K562 (cell line): ENCODE measurements at regions not wholly inside any gene's neighbourhood (a gene's known extent, or its start where the extent isn't known, plus 50 kb on each side); places are given as distances from the start of the nearest gene placed in this dataset.

Experiments used
- ATAC-seq: fragments of 200-7000 bp; cut with Tn5 transposase; 3 replicates; pipeline ENCODE4 v1.9.1; 2020; ENCODE audit warnings: moderate library complexity
- BruUV-seq: library from RNA; stranded (reverse); fragments of 400-500 nt; replicated peaks from 2 replicates; lab custom pipeline; 2021; lab: Mats Ljungman, UMichigan
- CTCF ChIA-PET: fragments of 300-600 bp; formaldehyde crosslinking; extraction: SDS; loops from one replicate; lab custom pipeline; 2021; ENCODE audit warnings: low intra/inter-chr PET ratio; lab: Yijun Ruan, JAX
- POLR2A ChIA-PET: fragments of 300-600, 350-650 bp; sonication (Branson Sonifier 250); formaldehyde crosslinking; extraction: SDS; loops from one replicate; lab custom pipeline; 2021; ENCODE audit warnings: antibody characterized with exemption, inconsistent platforms; lab: Yijun Ruan, JAX
- DNase-seq, 4 experiments: peaks; one replicate each; pipeline versions ENCODE4 v3.0.0 to v3.0.0-alpha.2; 2011 to 2018; ENCODE audit warnings: low spot score in 3 of 4, mixed read lengths in 3 of 4; ENCODE audit errors: extremely low read depth in 1 of 4
- FAIRE-seq: peaks from 2 replicates; lab custom pipeline; 2011; peaks lifted over from hg19 to GRCh38; lab: Jason Lieb, UNC
- H2AFZ ChIP-seq: 2 replicates; pipeline ENCODE4 v1.6.0; 2011; ENCODE audit warnings: low read depth, low read length, control low read depth, inconsistent platforms
- H3K27ac ChIP-seq: fragments of 200-600 bp; 3 replicates; pipeline ENCODE4 v1.8.0; 2011; ENCODE audit warnings: low read depth, mild to moderate bottlenecking, control low read depth, inconsistent platforms, low read length, moderate library complexity, mixed read lengths; ENCODE audit errors: extremely low read depth
- H3K27me3 ChIP-seq, 2 experiments: fragments of 300-600 bp in 1 of 2; 2 replicates in 1 of 2; 3 replicates in 1 of 2; pipeline versions ENCODE4 v1.6.0 to v1.8.0; 2011; ENCODE audit warnings: inconsistent platforms in 2 of 2, low read length in 2 of 2, mild to moderate bottlenecking in 1 of 2, mixed read lengths in 1 of 2, moderate library complexity in 1 of 2; ENCODE audit not compliant: control insufficient read depth in 2 of 2, insufficient read depth in 2 of 2
- H3K36me3 ChIP-seq: fragments of 300-600 bp; 3 replicates; pipeline ENCODE4 v1.8.0; 2011; ENCODE audit warnings: mild to moderate bottlenecking, low read length, inconsistent platforms; ENCODE audit not compliant: control insufficient read depth, insufficient read depth
- H3K4me1 ChIP-seq, 2 experiments: fragments of 200-600 bp in 1 of 2; replicated peaks in 1 of 2; 2 replicates in 1 of 2; 3 replicates in 1 of 2; pipeline versions ENCODE4 v1.5.1 to v1.8.0; 2011; ENCODE audit warnings: inconsistent platforms in 2 of 2, low read length in 2 of 2, mild to moderate bottlenecking in 1 of 2, mixed read lengths in 1 of 2, moderate library complexity in 1 of 2; ENCODE audit not compliant: control insufficient read depth in 2 of 2, insufficient read depth in 2 of 2
- H3K4me2 ChIP-seq: 2 replicates; pipeline ENCODE4 v1.6.1; 2011; ENCODE audit warnings: low read length, control low read depth, inconsistent platforms, mixed read lengths; ENCODE audit not compliant: insufficient read depth
- H3K4me3 ChIP-seq: fragments of 200-600 bp; sonication (generic), shearing (Covaris generic); 2 replicates; pipeline ENCODE4 v1.5.1; 2016; ENCODE audit warnings: control low read depth, inconsistent platforms
- H3K79me2 ChIP-seq: fragments of 200-600 bp; 3 replicates; pipeline ENCODE4 v1.8.0; 2011; ENCODE audit warnings: low read length, inconsistent platforms; ENCODE audit not compliant: control insufficient read depth, insufficient read depth
- H3K9ac ChIP-seq, 2 experiments: 2 replicates each; pipeline versions ENCODE4 v1.6.0 to v1.6.1; 2011; ENCODE audit warnings: low read depth in 2 of 2, low read length in 2 of 2, control low read depth in 1 of 2, inconsistent platforms in 1 of 2, mild to moderate bottlenecking in 1 of 2, mixed read lengths in 1 of 2; ENCODE audit not compliant: insufficient read depth in 1 of 2
- H3K9me1 ChIP-seq: one replicate; pipeline ENCODE4 v1.6.0; 2011; ENCODE audit warnings: inconsistent platforms, mild to moderate bottlenecking, low read length, moderate library complexity; ENCODE audit not compliant: control insufficient read depth, insufficient read depth
- H3K9me3 ChIP-seq: replicated peaks from 2 replicates; pipeline ENCODE4 v1.5.1; 2011; ENCODE audit warnings: low read depth, low read length, inconsistent platforms; ENCODE audit not compliant: control insufficient read depth, insufficient read depth
- H4K20me1 ChIP-seq: replicated peaks from 2 replicates; pipeline ENCODE4 v1.6.1; 2011; ENCODE audit warnings: low read length, inconsistent platforms, mixed read lengths; ENCODE audit not compliant: control insufficient read depth, insufficient read depth
- ELK3 ChIP-seq: fragments of 450-650 bp; formaldehyde crosslinking; IDR thresholded peaks from 2 replicates; pipeline ENCODE4 v1.4.0; 2020; ENCODE audit warnings: mild to moderate bottlenecking
- NCOA6 ChIP-seq: fragments of 450-650 bp; IDR thresholded peaks from 2 replicates; pipeline ENCODE4 v1.6.1; 2017; ENCODE audit warnings: mild to moderate bottlenecking
- PRMT5 ChIP-seq: sonication (generic); formaldehyde crosslinking; IDR thresholded peaks from 2 replicates; pipeline ENCODE4 v1.5.0; 2020; ENCODE audit warnings: missing genetic modification reagents
- SAP30 ChIP-seq: fragments of 200-600 bp; sonication (generic); IDR thresholded peaks from 2 replicates; pipeline ENCODE4 v1.6.1; 2012; ENCODE audit warnings: borderline replicate concordance, low read depth, mild to moderate bottlenecking, moderate library complexity, low read length, control low read depth, inconsistent platforms; ENCODE audit not compliant: insufficient read depth, poor library complexity, severe bottlenecking
- SNRNP70 ChIP-seq: fragments of 200-400 bp; formaldehyde crosslinking; optimal IDR thresholded peaks from 2 replicates; pipeline ENCODE3; 2017; ENCODE audit warnings: low read depth, low read length
- UBTF ChIP-seq, 2 experiments: IDR thresholded peaks; 2 replicates each; pipeline ENCODE4 v1.6.1; 2012; ENCODE audit warnings: improper control_type of control experiment in 2 of 2, low read depth in 2 of 2, low read length in 2 of 2, borderline replicate concordance in 1 of 2
- ZNF589 ChIP-seq: fragments of 200-800 bp; sonication (Bioruptor generic); IDR thresholded peaks from 2 replicates; pipeline ENCODE4 v1.6.1; 2016; ENCODE audit warnings: low read depth, missing genetic modification characterization, missing compliant biosample characterization
- WGBS: fragments of 100-300 bp; shearing (Covaris generic); methylation state at CpG from one replicate; pipeline ENCODE4 v1.1.6; 2016; ENCODE audit warnings: low coverage, mixed read lengths; ENCODE audit not compliant: insufficient coverage; ENCODE audit errors: missing lambda C conversion rate; 5-methylcytosine and 5-hydroxymethylcytosine counted together
- in situ Hi-C: fragments of 300-500 bp; cut with MboI; formaldehyde crosslinking; loops from 4 replicates; pipeline ENCODE4 v1.15.0; 2018; ENCODE audit warnings: inconsistent platforms, mixed read lengths
- intact Hi-C: fragments of 100-400 bp; cut with micrococcal nuclease; formaldehyde crosslinking; loops from 2 replicates; pipeline ENCODE4 v1.14.2; 2022
- TF ChIP-seq, protein P1 (sequence below): fragments of 150-350 bp; IDR thresholded peaks from 2 replicates; pipeline ENCODE4 v1.6.1; 2014; ENCODE audit warnings: low read depth, mild to moderate bottlenecking, low read length, borderline replicate concordance
- TF ChIP-seq, protein P2 (sequence below): fragments of 450-650 bp; IDR thresholded peaks from 2 replicates; pipeline ENCODE4 v1.6.1; 2014; ENCODE audit warnings: low read depth, mild to moderate bottlenecking, moderate library complexity, borderline replicate concordance
- TF ChIP-seq, protein P3 (sequence below): fragments of 450-650 bp; IDR thresholded peaks from 2 replicates; pipeline ENCODE4 v1.7.0; 2016; ENCODE audit warnings: borderline replicate concordance

GRCh38 chr4:135365065-135365464, 1163.5 kb upstream of the PABPC4L start (continued):
- TF ChIP-seq ELK3 (CRISPR knock-in tag), result no peak

GRCh38 chr4:135359128-135359527, 1157.5 kb upstream of the PABPC4L start:
- BruUV-seq, result no TSS peak
- Histone ChIP-seq H3K9me3 (no peaks in the 10 kb centered on the region), H3K27ac (no peak overlapping the region), H4K20me1 (no peaks in the 10 kb centered on the region), H3K4me2 (no peak overlapping the region), H3K79me2 (no peaks in the 10 kb centered on the region), H3K9me1 (no peaks in the 10 kb centered on the region), H3K4me1 (no peaks in the 10 kb centered on the region), H3K27me3 (no peaks in the 10 kb centered on the region), H3K36me3 (no peaks in the 10 kb centered on the region), H3K9ac (no peak overlapping the region), H2AFZ (no peak overlapping the region), H3K4me3 (no peak overlapping the region)
- WGBS, result 20% methylated on average over 1 of the region's 1 CpG
- in situ Hi-C loops (no loop called here), intact Hi-C loops (no loop called here)
- ChIA-PET CTCF (no interaction called here), POLR2A (no interaction called here)
- FAIRE-seq (no peak), ATAC-seq (no peak), DNase-seq (no peak)
- no peak for TF ChIP-seq UBTF (IDR thresholded peaks at IDR 0.05; ENCODE audit: borderline replicate concordance in 1 of 2, low read depth in 2 of 2, low read length in 2 of 2)
- no peak for TF ChIP-seq SAP30
- no peak for TF ChIP-seq PRMT5
- TF ChIP-seq, protein P1, sequence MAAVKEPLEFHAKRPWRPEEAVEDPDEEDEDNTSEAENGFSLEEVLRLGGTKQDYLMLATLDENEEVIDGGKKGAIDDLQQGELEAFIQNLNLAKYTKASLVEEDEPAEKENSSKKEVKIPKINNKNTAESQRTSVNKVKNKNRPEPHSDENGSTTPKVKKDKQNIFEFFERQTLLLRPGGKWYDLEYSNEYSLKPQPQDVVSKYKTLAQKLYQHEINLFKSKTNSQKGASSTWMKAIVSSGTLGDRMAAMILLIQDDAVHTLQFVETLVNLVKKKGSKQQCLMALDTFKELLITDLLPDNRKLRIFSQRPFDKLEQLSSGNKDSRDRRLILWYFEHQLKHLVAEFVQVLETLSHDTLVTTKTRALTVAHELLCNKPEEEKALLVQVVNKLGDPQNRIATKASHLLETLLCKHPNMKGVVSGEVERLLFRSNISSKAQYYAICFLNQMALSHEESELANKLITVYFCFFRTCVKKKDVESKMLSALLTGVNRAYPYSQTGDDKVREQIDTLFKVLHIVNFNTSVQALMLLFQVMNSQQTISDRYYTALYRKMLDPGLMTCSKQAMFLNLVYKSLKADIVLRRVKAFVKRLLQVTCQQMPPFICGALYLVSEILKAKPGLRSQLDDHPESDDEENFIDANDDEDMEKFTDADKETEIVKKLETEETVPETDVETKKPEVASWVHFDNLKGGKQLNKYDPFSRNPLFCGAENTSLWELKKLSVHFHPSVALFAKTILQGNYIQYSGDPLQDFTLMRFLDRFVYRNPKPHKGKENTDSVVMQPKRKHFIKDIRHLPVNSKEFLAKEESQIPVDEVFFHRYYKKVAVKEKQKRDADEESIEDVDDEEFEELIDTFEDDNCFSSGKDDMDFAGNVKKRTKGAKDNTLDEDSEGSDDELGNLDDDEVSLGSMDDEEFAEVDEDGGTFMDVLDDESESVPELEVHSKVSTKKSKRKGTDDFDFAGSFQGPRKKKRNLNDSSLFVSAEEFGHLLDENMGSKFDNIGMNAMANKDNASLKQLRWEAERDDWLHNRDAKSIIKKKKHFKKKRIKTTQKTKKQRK, result no peak
- no peak for TF ChIP-seq NCOA6
- TF ChIP-seq ZNF589 (CRISPR knock-in tag), result no peak
- TF ChIP-seq, protein P2, sequence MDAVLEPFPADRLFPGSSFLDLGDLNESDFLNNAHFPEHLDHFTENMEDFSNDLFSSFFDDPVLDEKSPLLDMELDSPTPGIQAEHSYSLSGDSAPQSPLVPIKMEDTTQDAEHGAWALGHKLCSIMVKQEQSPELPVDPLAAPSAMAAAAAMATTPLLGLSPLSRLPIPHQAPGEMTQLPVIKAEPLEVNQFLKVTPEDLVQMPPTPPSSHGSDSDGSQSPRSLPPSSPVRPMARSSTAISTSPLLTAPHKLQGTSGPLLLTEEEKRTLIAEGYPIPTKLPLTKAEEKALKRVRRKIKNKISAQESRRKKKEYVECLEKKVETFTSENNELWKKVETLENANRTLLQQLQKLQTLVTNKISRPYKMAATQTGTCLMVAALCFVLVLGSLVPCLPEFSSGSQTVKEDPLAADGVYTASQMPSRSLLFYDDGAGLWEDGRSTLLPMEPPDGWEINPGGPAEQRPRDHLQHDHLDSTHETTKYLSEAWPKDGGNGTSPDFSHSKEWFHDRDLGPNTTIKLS, result no peak
- TF ChIP-seq SNRNP70, result no peak
- TF ChIP-seq, protein P3, sequence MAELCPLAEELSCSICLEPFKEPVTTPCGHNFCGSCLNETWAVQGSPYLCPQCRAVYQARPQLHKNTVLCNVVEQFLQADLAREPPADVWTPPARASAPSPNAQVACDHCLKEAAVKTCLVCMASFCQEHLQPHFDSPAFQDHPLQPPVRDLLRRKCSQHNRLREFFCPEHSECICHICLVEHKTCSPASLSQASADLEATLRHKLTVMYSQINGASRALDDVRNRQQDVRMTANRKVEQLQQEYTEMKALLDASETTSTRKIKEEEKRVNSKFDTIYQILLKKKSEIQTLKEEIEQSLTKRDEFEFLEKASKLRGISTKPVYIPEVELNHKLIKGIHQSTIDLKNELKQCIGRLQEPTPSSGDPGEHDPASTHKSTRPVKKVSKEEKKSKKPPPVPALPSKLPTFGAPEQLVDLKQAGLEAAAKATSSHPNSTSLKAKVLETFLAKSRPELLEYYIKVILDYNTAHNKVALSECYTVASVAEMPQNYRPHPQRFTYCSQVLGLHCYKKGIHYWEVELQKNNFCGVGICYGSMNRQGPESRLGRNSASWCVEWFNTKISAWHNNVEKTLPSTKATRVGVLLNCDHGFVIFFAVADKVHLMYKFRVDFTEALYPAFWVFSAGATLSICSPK, result no peak
